Activated CD4-positive, alpha-beta memory T cell treated with anti-CD3 and anti-CD28 coated beads, Interleukin-2, amount 10 ng/mL, durations not matched to agents 7 days and 5 days (primary cell): ENCODE measurements at regions not wholly inside any gene's neighbourhood (a gene's known extent, or its start where the extent isn't known, plus 50 kb on each side); places are given as distances from the start of the nearest gene placed in this dataset.
A peak's percentile ranks its signal among the peaks of the same experiment; 100 is the strongest.

Experiments used
- CTCF ChIA-PET: fragments of 350-600 bp; sonication (Branson Sonifier 250); formaldehyde crosslinking; loops from one replicate; lab custom pipeline; 2021; ENCODE audit warnings: antibody characterized with exemption, inconsistent platforms; lab: Charles Lee
- POLR2A ChIA-PET: fragments of 350-600 bp; sonication (Branson Sonifier 250); formaldehyde crosslinking; loops from one replicate; lab custom pipeline; 2021; ENCODE audit warnings: antibody characterized with exemption; lab: Charles Lee
- DNase-seq: peaks from one replicate; pipeline ENCODE4 v3.0.0-alpha.2; 2020
- H3K27ac Mint-ChIP-seq: one replicate; pipeline ENCODE4 v1.8.0; 2021; ENCODE audit warnings: mild to moderate bottlenecking, mixed read lengths
- H3K27me3 Mint-ChIP-seq: one replicate; pipeline ENCODE4 v1.8.0; 2021; ENCODE audit warnings: mixed read lengths
- H3K36me3 Mint-ChIP-seq: one replicate; pipeline ENCODE4 v1.8.0; 2021; ENCODE audit warnings: low read depth, mixed read lengths
- H3K4me1 Mint-ChIP-seq: one replicate; pipeline ENCODE4 v1.8.0; 2021; ENCODE audit warnings: mixed read lengths
- H3K4me3 Mint-ChIP-seq: one replicate; pipeline ENCODE4 v1.8.0; 2021; ENCODE audit warnings: mild to moderate bottlenecking, mixed read lengths
- H3K9me3 Mint-ChIP-seq: one replicate; pipeline ENCODE4 v1.8.0; 2021; ENCODE audit warnings: mixed read lengths

- DNase-seq = no peak
- Mint-ChIP-seq H3K4me1 (peaks cover 6% of the 10 kb centered on the region), H3K4me3 (no peak overlapping the region), H3K9me3 (peaks cover 3% of the 10 kb centered on the region), H3K36me3 (peaks cover 5% of the 10 kb centered on the region), H3K27me3 (peaks cover 2% of the 10 kb centered on the region), H3K27ac (no peak overlapping the region)
- ChIA-PET POLR2A (interaction anchor here (1.3 kb wide), 1 partner anchor 17 kb away, joined by 5 read pairs; no protein-coding TSS in a partner anchor), CTCF (no interaction called here)
Measured at GRCh38 chr13:40406405-40407120, 259.9 kb downstream of the FOXO1 start.

- H3K27ac Mint-ChIP-seq = no peak overlapping the region
- CTCF ChIA-PET = interaction anchor here (0.7 kb wide), 1 partner anchor 167 kb away, joined by 4 read pairs; no protein-coding TSS in a partner anchor
- H3K4me3 Mint-ChIP-seq = no peak overlapping the region
- peaks cover 5% of the 10 kb centered on the region for H3K36me3 Mint-ChIP-seq
- H3K27me3 Mint-ChIP-seq = peaks cover 2% of the 10 kb centered on the region
- H3K9me3 Mint-ChIP-seq = peaks cover 5% of the 10 kb centered on the region
- POLR2A ChIA-PET = interaction anchor here (1.3 kb wide), 1 partner anchor 18 kb away, joined by 5 read pairs; no protein-coding TSS in a partner anchor
- no peak for DNase-seq
- peaks cover 3% of the 10 kb centered on the region for H3K4me1 Mint-ChIP-seq
Measured at GRCh38 chr13:40407567-40407966, 258.9 kb downstream of the FOXO1 start.

- POLR2A ChIA-PET = no interaction called here
- no peak for DNase-seq
- H3K4me1 Mint-ChIP-seq = no peaks in the 10 kb centered on the region
- H3K27me3 Mint-ChIP-seq = peaks cover 2% of the 10 kb centered on the region
- H3K9me3 Mint-ChIP-seq = peaks cover 5% of the 10 kb centered on the region
- peaks cover 5% of the 10 kb centered on the region for H3K36me3 Mint-ChIP-seq
- no peak overlapping the region for H3K27ac Mint-ChIP-seq
- no peak overlapping the region for H3K4me3 Mint-ChIP-seq
- CTCF ChIA-PET = no interaction called here
Measured at GRCh38 chr13:40408602-40409001, 257.8 kb downstream of the FOXO1 start.

GRCh38 chr13:40409278-40409677 is 257.2 kb downstream of the FOXO1 start:
- Mint-ChIP-seq H3K27me3 (peaks cover 2% of the 10 kb centered on the region), H3K4me1 (no peaks in the 10 kb centered on the region), H3K4me3 (no peak overlapping the region), H3K9me3 (peaks cover 5% of the 10 kb centered on the region), H3K27ac (no peak overlapping the region), H3K36me3 (peaks cover 5% of the 10 kb centered on the region)
- DNase-seq = no peak
- POLR2A ChIA-PET = no interaction called here
- CTCF ChIA-PET = no interaction called here

DNA sequence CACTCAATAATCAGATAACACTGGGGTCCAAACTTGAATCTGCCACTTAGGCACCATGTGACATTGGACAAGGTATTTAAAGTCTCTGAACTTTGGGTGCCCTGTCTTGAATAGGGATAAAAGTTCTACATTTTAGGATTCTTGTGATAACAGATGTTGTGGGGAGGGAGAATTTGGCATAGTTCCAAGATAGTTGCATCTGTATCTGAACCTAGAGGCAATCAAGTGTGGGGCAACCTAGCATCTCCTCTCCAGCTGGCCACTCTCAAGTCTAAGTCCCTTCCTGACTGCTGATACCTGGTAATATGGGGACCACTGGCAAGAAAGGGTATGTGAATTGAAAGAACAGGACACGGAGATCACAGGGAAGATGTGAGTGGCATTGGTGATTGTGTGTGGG is 256.1 kb downstream of the FOXO1 start:
- Mint-ChIP-seq H3K4me3 (no peak overlapping the region), H3K27ac (no peak overlapping the region), H3K9me3 (peaks cover 5% of the 10 kb centered on the region), H3K36me3 (peaks cover 5% of the 10 kb centered on the region), H3K4me1 (no peaks in the 10 kb centered on the region), H3K27me3 (peaks cover 2% of the 10 kb centered on the region)
- POLR2A ChIA-PET = no interaction called here
- CTCF ChIA-PET = no interaction called here
- DNase-seq = no peak

DNA sequence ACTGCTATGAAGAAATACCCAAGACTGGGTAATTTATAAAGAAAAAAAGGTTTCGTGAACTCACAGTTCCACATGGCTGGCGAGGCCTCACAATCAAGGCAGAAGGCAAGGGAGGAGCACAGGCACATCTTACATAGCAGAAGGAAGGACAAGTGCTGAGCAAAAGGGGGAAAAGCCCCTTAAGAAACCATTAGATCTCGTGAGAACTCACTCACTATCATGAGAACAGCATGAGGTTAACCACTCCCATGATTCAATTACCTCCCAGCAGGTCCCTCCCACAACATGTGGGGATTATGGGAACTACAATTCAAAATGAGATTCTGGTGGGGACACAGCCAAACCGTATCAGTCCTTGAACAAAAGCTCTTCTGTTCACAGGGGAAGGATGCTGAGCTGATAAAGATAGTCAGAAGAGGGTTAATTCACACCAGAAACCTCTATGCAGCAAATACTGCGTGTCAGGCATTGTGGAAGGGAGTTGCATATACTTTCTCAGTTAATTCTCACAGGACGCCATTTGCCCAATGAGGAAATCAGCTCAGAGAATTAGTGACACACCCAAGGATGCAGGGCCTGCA is 246.2 kb downstream of the FOXO1 start:
- Mint-ChIP-seq H3K27me3 (no peaks in the 10 kb centered on the region), H3K27ac (no peak overlapping the region), H3K9me3 (peaks cover 7% of the 10 kb centered on the region), H3K36me3 (no peaks in the 10 kb centered on the region), H3K4me3 (no peak overlapping the region), H3K4me1 (peaks cover 3% of the 10 kb centered on the region)
- no peak for DNase-seq
- ChIA-PET POLR2A (interaction anchor here (0.8 to 1.1 kb wide), 2 partner anchors 30 to 227 kb away, joined by 3 read pairs; no protein-coding TSS in a partner anchor), CTCF (no interaction called here)

DNA sequence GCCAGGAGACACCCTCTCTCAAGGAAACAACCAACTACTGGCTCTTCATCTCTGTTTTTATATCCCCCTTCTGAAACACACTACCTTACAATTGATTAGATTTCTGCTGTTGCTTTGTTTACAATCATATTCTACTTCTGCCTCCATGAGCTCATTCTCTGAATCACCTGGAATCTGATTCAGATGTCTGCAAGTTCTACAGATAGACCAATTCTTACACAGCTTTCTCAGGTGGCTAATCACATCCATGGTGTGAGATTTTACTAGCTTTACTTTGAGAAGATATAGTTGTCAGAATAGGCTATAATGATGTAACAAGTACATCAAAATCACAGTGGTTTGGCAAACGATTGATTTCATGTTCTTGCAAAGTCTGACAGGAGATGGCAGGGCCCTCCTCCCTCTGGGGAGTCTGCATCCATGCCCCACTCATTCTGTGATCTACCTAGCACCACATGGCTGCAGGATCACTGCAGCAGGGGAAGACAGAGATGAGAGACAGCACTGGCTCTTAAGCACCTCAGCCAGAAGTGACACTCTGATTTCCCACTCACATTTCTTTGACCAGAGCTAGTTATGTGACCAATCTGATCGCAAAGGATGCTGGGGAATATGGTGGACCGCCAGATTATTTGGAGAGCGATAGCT is 243.7 kb downstream of the FOXO1 start:
- no peak overlapping the region for H3K27ac Mint-ChIP-seq
- no peaks in the 10 kb centered on the region for H3K36me3 Mint-ChIP-seq
- DNase-seq = no peak
- no peaks in the 10 kb centered on the region for H3K27me3 Mint-ChIP-seq
- ChIA-PET POLR2A (interaction anchor here (0.7 kb wide), 1 partner anchor 139 kb away, joined by 3 read pairs; no protein-coding TSS in a partner anchor), CTCF (no interaction called here)
- peaks cover 3% of the 10 kb centered on the region for H3K4me1 Mint-ChIP-seq
- no peak overlapping the region for H3K4me3 Mint-ChIP-seq
- H3K9me3 Mint-ChIP-seq = no peaks in the 10 kb centered on the region

DNA sequence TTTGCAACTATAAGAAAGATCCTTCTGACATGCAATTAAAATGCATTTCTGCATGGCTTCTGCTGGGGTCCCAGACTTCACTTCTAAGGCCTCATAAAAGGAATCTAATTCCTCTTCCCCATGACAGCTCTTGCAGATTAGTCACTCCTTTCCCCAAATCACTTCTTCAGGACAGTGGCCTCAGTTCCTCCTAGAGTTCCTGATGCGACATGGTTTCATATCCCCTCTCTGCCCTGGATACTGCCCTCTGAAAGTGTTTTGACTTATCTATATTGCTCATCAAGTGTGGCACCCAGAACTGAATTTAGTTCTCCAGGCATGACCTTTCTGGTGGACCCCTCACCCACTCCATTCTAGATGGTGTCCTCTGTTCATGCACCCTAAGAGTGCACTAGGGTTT is 238.1 kb downstream of the FOXO1 start:
- no peaks in the 10 kb centered on the region for H3K27me3 Mint-ChIP-seq
- POLR2A ChIA-PET = no interaction called here
- no peaks in the 10 kb centered on the region for H3K9me3 Mint-ChIP-seq
- CTCF ChIA-PET = no interaction called here
- H3K4me3 Mint-ChIP-seq = no peak overlapping the region
- H3K36me3 Mint-ChIP-seq = no peaks in the 10 kb centered on the region
- no peak for DNase-seq
- H3K4me1 Mint-ChIP-seq = peaks cover 10% of the 10 kb centered on the region
- H3K27ac Mint-ChIP-seq = no peak overlapping the region

DNA sequence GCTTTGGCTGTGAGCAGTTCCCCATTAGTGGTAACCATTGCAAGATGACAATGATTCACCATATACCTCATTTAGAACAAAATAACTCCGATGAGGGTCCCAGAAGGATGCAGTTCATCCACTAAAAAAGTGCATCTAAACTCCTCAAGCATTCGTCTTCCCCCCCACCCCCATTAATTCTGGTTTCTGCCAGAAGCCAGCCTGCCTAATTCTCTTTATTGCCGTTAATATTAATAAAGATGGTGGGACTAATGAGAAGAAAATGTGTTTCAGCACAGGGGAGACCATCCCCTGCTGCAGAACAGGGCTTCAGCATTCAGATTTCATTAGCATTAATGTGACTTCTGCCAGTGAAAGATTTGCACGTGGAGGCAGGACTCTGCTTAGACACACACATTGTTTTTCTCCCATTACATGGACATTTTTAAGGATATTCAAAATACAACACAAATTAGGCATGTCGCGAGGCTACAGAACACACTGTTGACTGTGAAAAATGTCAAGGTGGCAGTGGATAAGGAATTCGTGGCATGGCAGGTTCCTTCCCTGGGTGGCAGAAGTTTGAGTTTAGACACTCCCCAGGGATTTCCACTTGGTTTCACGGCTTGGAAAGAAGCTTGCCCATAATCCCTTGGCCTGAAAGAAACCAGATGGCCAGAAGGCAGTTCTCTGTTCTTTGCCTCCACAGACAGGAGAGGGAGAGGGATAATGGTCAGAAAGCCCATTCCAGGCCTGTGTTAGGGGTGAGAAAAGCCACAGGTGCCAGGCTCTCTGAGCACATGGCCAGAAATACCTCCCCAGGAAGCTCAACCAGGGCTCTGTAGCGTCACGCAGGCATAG is 236.5 kb downstream of the FOXO1 start:
- H3K27ac Mint-ChIP-seq = no peak overlapping the region
- no peaks in the 10 kb centered on the region for H3K27me3 Mint-ChIP-seq
- CTCF ChIA-PET = no interaction called here
- peaks cover 25% of the 10 kb centered on the region for H3K4me1 Mint-ChIP-seq
- H3K36me3 Mint-ChIP-seq = no peaks in the 10 kb centered on the region
- POLR2A ChIA-PET = no interaction called here
- DNase-seq = no peak
- no peak overlapping the region for H3K4me3 Mint-ChIP-seq
- no peaks in the 10 kb centered on the region for H3K9me3 Mint-ChIP-seq

- H3K36me3 Mint-ChIP-seq = no peaks in the 10 kb centered on the region
- H3K27ac Mint-ChIP-seq = no peak overlapping the region
- no peaks in the 10 kb centered on the region for H3K27me3 Mint-ChIP-seq
- ChIA-PET POLR2A (interaction anchor here (0.5 to 3.2 kb wide), 2 partner anchors 44 to 206 kb away, joined by 3 to 15 read pairs; no protein-coding TSS in a partner anchor), CTCF (no interaction called here)
- peaks cover 29% of the 10 kb centered on the region for H3K4me1 Mint-ChIP-seq
- H3K9me3 Mint-ChIP-seq = peaks cover 3% of the 10 kb centered on the region
- no peak for DNase-seq
- H3K4me3 Mint-ChIP-seq = no peak overlapping the region
Measured at GRCh38 chr13:40432018-40432978, 234.1 kb downstream of the FOXO1 start.

DNA sequence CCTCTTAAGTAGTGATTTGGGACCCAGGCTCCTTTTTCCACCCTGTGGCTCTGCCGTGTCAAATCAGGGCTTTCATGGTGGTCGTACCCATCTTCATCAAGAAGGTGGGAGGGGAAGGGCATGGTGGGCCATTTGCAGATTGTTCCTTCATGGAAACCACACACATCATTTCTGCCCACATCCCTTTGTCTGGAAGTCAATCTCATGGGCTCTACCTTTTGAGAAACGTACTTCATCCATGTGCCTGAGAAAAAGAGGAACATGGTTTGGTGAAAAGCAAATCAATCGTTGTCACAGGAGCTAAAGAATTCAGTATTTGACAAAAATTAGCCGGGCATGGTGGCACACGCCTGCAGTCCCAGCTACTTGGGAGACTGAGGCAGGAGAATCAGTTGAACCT is 233.4 kb downstream of the FOXO1 start:
- CTCF ChIA-PET = no interaction called here
- POLR2A ChIA-PET = interaction anchor here (3.2 kb wide), 1 partner anchor 44 kb away, joined by 15 read pairs; no protein-coding TSS in a partner anchor
- DNase-seq = no peak
- Mint-ChIP-seq H3K9me3 (peaks cover 3% of the 10 kb centered on the region), H3K27me3 (no peaks in the 10 kb centered on the region), H3K27ac (no peak overlapping the region), H3K4me1 (peaks cover 35% of the 10 kb centered on the region), H3K36me3 (no peaks in the 10 kb centered on the region), H3K4me3 (no peak overlapping the region)

- H3K27ac Mint-ChIP-seq = peak overlapping the region; percentile 28
- POLR2A ChIA-PET = interaction anchor here (3.2 kb wide), 1 partner anchor 45 kb away, joined by 15 read pairs; no protein-coding TSS in a partner anchor
Measured at GRCh38 chr13:40433577-40433976, 232.9 kb downstream of the FOXO1 start.

More at GRCh38 chr13:40433577-40433976, 232.9 kb downstream of the FOXO1 start:
- H3K27me3 Mint-ChIP-seq = no peaks in the 10 kb centered on the region
- no peak overlapping the region for H3K4me3 Mint-ChIP-seq
- H3K36me3 Mint-ChIP-seq = no peaks in the 10 kb centered on the region
- CTCF ChIA-PET = no interaction called here
- peak; percentile 77 for DNase-seq
- peaks cover 40% of the 10 kb centered on the region for H3K4me1 Mint-ChIP-seq
- peaks cover 3% of the 10 kb centered on the region for H3K9me3 Mint-ChIP-seq
